Adrenal gland (tissue), 5 donors: ENCODE measurements at regions not wholly inside any gene's neighbourhood (a gene's known extent, or its start where the extent isn't known, plus 50 kb on each side); places are given as distances from the start of the nearest gene placed in this dataset.

Experiments
- CTCF ChIP-seq, 6 experiments: fragments of 450-650 bp in 4 of 6; fragments of 200-600 bp in 2 of 6; sonication (generic) in 1 of 6; IDR thresholded peaks; 1 replicate in 5 of 6; 2 replicates in 1 of 6; pipeline versions ENCODE4 v1.5.1 to v1.8.0; 2016 to 2021; ENCODE audit warnings: antibody characterized with exemption in 6 of 6, mild to moderate bottlenecking in 2 of 6, moderate library complexity in 1 of 6
- POLR2A ChIP-seq, 2 donors: fragments of 450-650 bp; IDR thresholded peaks; one replicate each; pipeline ENCODE4 v1.6.1; 2017; ENCODE audit warnings: antibody characterized with exemption in 2 of 2, mild to moderate bottlenecking in 2 of 2, moderate library complexity in 1 of 2
- donor health status: DM: no; HTN: no; CAD: no.

- TF ChIP-seq CTCF (IDR thresholded peaks at IDR 0.05) (peak in 1 of 6 experiments; percentile 15), POLR2A (IDR thresholded peaks at IDR 0.05) (no peak)
Measured at GRCh38 chr12:74849801-74850200, 312.2 kb downstream of the ATXN7L3B start.
